Common myeloid progenitor, CD34-positive (primary cell): ENCODE measurements at regions not wholly inside any gene's neighbourhood (a gene's known extent, or its start where the extent isn't known, plus 50 kb on each side); places are given as distances from the start of the nearest gene placed in this dataset.

Experiments
- CTCF ChIA-PET: fragments of 350-600 bp; sonication (Branson Sonifier 250); formaldehyde crosslinking; loops from one replicate; lab custom pipeline; 2021; ENCODE audit warnings: antibody characterized with exemption; lab: Charles Lee
- POLR2A ChIA-PET: fragments of 350-600 bp; sonication (Branson Sonifier 250); formaldehyde crosslinking; loops from one replicate; lab custom pipeline; 2021; ENCODE audit warnings: antibody characterized with exemption; lab: Charles Lee
- DNase-seq, 3 donors: peaks; one replicate each; pipeline versions ENCODE4 v3.0.0 to v3.0.0-alpha.2; 2013
- H3K27ac ChIP-seq, 2 experiments: 1 replicate in 1 of 2; 2 replicates in 1 of 2; pipeline ENCODE4 v1.7.0; 2013; ENCODE audit warnings: inconsistent platforms in 2 of 2, low read length in 2 of 2, mild to moderate bottlenecking in 2 of 2, low read depth in 1 of 2, moderate library complexity in 1 of 2; ENCODE audit not compliant: severe bottlenecking in 2 of 2, insufficient read depth in 1 of 2, poor library complexity in 1 of 2
- H3K27me3 ChIP-seq, 5 experiments: replicated peaks in 2 of 5; 1 replicate in 3 of 5; 2 replicates in 2 of 5; pipeline versions ENCODE4 v1.6.1 to v1.7.0; 2013; ENCODE audit warnings: low read length in 4 of 5, mild to moderate bottlenecking in 2 of 5, moderate library complexity in 2 of 5, inconsistent platforms in 1 of 5; ENCODE audit not compliant: insufficient read depth in 5 of 5, control insufficient read depth in 4 of 5
- H3K36me3 ChIP-seq, 4 experiments: 1 replicate in 2 of 4; 2 replicates in 2 of 4; pipeline versions ENCODE4 v1.6.1 to v1.7.0; 2013; ENCODE audit warnings: low read length in 3 of 4, control low read depth in 1 of 4, mild to moderate bottlenecking in 1 of 4; ENCODE audit not compliant: control insufficient read depth in 4 of 4, insufficient read depth in 4 of 4
- H3K4me1 ChIP-seq, 4 experiments: 1 replicate in 3 of 4; 2 replicates in 1 of 4; pipeline versions ENCODE4 v1.6.1 to v1.7.1; 2013; ENCODE audit warnings: low read length in 3 of 4, mild to moderate bottlenecking in 3 of 4, control low read depth in 1 of 4, inconsistent platforms in 1 of 4, moderate library complexity in 1 of 4; ENCODE audit not compliant: control insufficient read depth in 4 of 4, insufficient read depth in 4 of 4; ENCODE audit errors: control extremely low read depth in 1 of 4
- H3K4me3 ChIP-seq, 7 experiments: 1 replicate in 4 of 7; 2 replicates in 3 of 7; pipeline versions ENCODE4 v1.5.1 to v1.7.0; 2013; ENCODE audit warnings: mild to moderate bottlenecking in 7 of 7, low read length in 6 of 7, moderate library complexity in 6 of 7, inconsistent platforms in 2 of 7, low read depth in 2 of 7, control low read depth in 1 of 7; ENCODE audit not compliant: insufficient read depth in 4 of 7, control insufficient read depth in 1 of 7; ENCODE audit errors: extremely low read depth in 1 of 7
- H3K9me3 ChIP-seq, 5 experiments: 1 replicate in 4 of 5; 2 replicates in 1 of 5; pipeline versions ENCODE4 v1.6.1 to v1.7.1; 2013; ENCODE audit warnings: low read length in 4 of 5, mild to moderate bottlenecking in 2 of 5, inconsistent platforms in 1 of 5, low read depth in 1 of 5, moderate library complexity in 1 of 5; ENCODE audit not compliant: control insufficient read depth in 4 of 5, insufficient read depth in 2 of 5; ENCODE audit errors: control extremely low read depth in 1 of 5
- WGBS: methylation state at CpG from one replicate; pipeline ENCODE4 v1.1.5; 2013; ENCODE audit not compliant: insufficient coverage; 5-methylcytosine and 5-hydroxymethylcytosine counted together

DNA sequence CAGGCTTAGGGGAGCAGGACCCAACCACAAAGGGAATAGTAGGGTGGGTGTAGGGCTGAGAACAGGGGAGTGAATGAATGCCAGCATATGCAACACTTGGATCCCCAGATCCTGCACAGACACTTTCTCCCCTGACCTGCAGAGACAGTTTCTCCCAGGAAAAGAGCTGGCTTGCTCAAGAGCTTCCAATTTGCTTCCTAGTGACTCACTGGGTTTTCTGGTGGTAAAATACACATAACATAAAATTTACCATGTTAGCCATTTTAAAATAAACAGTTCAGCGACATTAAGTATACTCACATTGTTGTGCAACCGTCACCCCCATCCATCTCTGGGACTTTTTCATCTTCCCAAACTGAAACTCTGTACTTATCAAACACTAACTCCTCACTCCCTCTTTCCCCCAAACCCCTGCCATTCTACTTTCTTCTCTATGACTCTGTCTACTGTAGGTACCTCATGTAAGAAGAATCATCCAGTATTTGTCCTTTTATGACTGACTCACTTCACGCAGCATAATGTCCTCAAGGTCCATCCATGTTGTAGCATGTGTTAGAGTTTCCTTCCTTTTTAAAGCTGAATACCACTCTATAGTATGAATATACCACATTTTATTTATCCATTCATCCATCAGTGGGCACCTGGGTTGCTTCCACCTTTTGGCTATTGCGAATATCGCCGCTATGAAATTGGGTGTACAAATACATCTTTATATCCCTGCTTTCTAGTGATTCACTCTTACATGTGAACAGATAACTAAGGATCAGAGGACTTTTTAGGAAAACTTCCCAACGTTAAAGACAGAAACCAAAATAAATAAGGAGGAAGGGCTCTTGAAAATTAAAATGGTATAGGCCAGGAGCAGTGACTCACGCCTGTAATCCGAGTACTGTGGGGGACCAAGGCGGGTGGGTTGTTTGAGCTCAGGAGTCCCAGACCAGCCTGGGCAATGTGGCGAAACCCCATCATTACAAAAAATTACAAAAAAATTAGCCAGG lies 95.6 kb upstream of the TJP1 start:
- Histone ChIP-seq H3K36me3 (no peaks in the 10 kb centered on the region), H3K4me1 (no peaks in the 10 kb centered on the region), H3K27me3 (peaks cover 12 to 67% (median 35%) of the 10 kb centered on the region in 5 experiments), H3K9me3 (no peaks in the 10 kb centered on the region), H3K4me3 (no peak overlapping the region), H3K27ac (no peak overlapping the region)
- ChIA-PET CTCF (no interaction called here), POLR2A (no interaction called here)
- no peak for DNase-seq
- 87% methylated on average over 9 of the region's 11 CpGs for WGBS

DNA sequence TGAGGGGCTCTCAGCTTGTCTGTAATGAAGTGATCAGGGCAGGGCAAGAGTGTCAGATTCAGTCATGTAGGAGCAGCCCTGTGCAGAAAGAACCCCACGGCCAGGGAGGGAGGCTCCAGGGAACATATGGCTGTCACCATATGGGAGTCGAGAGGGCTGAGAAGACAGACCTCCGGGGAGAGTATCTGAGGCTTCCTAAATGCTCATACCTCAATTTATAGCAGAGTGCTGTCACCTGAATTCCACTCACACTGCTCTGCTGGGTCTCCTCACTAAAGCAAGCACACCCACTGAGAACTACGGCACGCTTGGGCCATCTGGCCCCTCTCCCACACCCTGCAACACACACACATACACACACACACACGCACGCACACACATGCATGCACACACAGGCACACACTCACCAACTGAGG lies 92.3 kb upstream of the TJP1 start:
- ChIA-PET POLR2A (no interaction called here), CTCF (no interaction called here)
- no peak overlapping the region for H3K4me3 ChIP-seq
- peaks cover 8 to 48% (median 21%) of the 10 kb centered on the region in 5 experiments for H3K27me3 ChIP-seq
- H3K9me3 ChIP-seq, result peaks cover 0 to 12% (median 0%) of the 10 kb centered on the region in 5 experiments
- no peaks in the 10 kb centered on the region for H3K36me3 ChIP-seq
- no peaks in the 10 kb centered on the region for H3K4me1 ChIP-seq
- H3K27ac ChIP-seq, result no peak overlapping the region
- WGBS, result 35% methylated on average over 2 of the region's 7 CpGs
- DNase-seq, result no peak

DNA sequence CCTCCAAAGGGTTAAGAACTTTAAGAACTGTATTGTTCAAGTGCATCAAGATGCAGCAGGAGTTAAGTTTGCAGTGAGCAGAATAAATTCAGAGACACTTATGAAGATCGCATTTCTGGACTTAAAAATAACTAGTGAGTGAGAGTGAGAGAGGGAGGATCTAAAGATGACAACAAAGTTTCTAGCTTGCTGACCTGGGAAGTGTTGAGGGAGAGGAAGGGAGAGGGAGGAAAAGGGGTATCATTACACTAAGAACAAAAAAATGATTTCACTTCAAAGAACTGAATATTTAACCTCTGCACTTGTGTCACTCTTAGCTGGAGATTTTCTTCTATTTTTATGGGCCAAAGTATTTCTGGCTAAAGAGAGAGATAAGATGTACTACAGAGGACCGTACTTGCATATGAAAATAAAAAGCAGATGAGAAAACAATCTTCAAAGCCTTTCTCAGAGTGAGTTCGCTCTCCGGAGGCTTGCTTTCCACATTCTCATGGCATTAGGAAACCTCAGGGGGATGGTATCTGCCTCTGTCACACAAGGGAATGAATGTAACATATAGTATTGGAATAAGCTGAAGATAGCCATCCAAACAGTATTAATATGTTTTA lies 91.4 kb upstream of the TJP1 start:
- Histone ChIP-seq H3K27me3 (peaks cover 4 to 39% (median 18%) of the 10 kb centered on the region in 5 experiments), H3K27ac (no peak overlapping the region), H3K4me1 (no peaks in the 10 kb centered on the region), H3K36me3 (no peaks in the 10 kb centered on the region), H3K9me3 (peaks cover 0 to 12% (median 0%) of the 10 kb centered on the region in 5 experiments), H3K4me3 (no peak overlapping the region)
- ChIA-PET POLR2A (no interaction called here), CTCF (no interaction called here)
- DNase-seq, result no peak
- 54% methylated on average over 4 of the region's 4 CpGs for WGBS

DNA sequence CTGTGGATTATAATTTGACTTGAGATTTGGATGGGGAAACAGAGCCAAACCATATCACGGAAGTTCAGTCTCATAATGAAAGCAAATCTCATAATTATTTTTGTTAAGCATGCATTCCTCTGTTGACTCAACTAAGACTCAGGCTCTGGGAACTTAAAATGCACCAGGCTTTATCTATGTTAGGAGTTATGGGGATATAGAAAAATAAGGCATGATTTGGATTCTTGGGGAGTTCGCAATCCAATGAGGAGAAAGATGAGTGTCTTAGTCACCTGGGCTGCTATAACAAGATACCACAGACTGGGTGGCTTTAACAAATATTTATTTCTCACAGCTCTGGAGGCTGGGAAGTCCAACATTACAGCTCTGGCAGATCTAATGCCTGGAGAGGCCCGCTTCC lies 89.4 kb upstream of the TJP1 start:
- Histone ChIP-seq H3K36me3 (no peaks in the 10 kb centered on the region), H3K4me1 (no peaks in the 10 kb centered on the region), H3K27me3 (peaks cover 0 to 26% (median 11%) of the 10 kb centered on the region in 5 experiments), H3K9me3 (peaks cover 0 to 12% (median 0%) of the 10 kb centered on the region in 5 experiments), H3K27ac (no peak overlapping the region), H3K4me3 (no peak overlapping the region)
- DNase-seq, result no peak
- ChIA-PET POLR2A (no interaction called here), CTCF (no interaction called here)
- 20% methylated on average over 1 of the region's 3 CpGs for WGBS

DNA sequence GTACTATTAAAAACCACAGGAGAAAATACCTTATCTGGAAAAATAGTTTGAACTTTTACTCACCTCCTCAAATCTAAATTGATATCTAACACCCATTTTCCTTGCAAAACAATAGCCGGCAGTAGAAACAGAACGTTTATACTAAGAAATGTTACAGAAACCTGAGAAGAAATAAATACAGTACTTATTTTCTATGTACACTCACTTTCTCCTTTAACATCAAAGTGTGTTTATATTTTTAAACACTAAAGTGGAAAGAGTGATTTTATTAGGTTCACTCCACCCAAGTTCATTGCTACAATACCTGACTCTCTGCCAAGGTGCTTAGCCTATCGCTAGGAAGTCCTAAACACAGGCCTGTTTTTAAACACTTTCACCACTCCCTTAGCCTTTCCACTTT lies 87.8 kb upstream of the TJP1 start:
- H3K27me3 ChIP-seq, result peaks cover 0 to 22% (median 9%) of the 10 kb centered on the region in 5 experiments
- H3K9me3 ChIP-seq, result peaks cover 0 to 12% (median 0%) of the 10 kb centered on the region in 5 experiments
- H3K36me3 ChIP-seq, result no peaks in the 10 kb centered on the region
- DNase-seq, result no peak
- ChIA-PET CTCF (no interaction called here), POLR2A (no interaction called here)
- no peak overlapping the region for H3K27ac ChIP-seq
- no peaks in the 10 kb centered on the region for H3K4me1 ChIP-seq
- WGBS, result 100% methylated on average over 1 of the region's 3 CpGs
- H3K4me3 ChIP-seq, result no peak overlapping the region

DNA sequence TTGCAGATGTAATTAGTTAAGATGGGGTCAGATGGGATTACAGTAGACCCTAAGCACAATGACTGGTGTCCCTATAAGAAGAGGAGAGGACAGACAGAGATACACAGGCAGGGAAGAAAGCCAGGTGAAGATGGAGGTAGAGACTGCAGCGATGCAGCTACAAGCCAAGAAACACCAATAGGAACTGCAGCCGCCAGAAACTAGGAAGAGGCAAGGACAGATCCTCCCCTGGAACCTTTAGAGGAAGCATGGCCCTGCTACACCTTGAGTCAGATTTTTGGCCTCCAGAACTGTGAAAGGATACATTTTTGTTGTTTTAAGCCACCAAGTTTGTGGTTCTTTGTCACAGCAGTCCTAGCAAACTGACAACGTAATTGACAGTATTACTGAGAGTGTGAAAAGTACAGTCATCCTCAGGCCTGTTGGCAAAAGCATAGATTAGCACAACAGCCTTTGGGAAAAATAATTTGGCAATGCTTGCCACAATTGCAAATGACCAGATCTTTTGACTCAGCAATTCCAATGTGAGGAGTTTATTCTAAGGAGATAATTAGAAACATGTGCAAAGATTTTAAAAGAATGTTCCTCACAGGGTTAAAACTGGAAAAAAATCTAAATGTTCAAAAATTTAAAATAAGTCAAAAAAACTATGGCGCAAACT lies 82.6 kb upstream of the TJP1 start:
- Histone ChIP-seq H3K27me3 (peaks cover 0 to 10% (median 3%) of the 10 kb centered on the region in 5 experiments), H3K4me1 (no peaks in the 10 kb centered on the region), H3K4me3 (no peak overlapping the region), H3K36me3 (no peaks in the 10 kb centered on the region), H3K27ac (no peak overlapping the region), H3K9me3 (no peaks in the 10 kb centered on the region)
- POLR2A ChIA-PET, result no interaction called here
- DNase-seq, result no peak
- 79% methylated on average over 3 of the region's 4 CpGs for WGBS
- CTCF ChIA-PET, result no interaction called here
